Coronary artery (tissue), 2 donors: ENCODE measurements at regions not wholly inside any gene's neighbourhood (a gene's known extent, or its start where the extent isn't known, plus 50 kb on each side); places are given as distances from the start of the nearest gene placed in this dataset.

Experiments
- DNase-seq: peaks from one replicate; pipeline ENCODE4 v3.0.0-alpha.2; 2017; ENCODE audit warnings: low spot score
- H3K27ac ChIP-seq, 2 donors: fragments of 200-600 bp; sonication (generic); one replicate each; pipeline ENCODE4 v1.5.1; 2016 to 2019
- H3K4me3 ChIP-seq: fragments of 200-600 bp; sonication (generic); 2 replicates; pipeline ENCODE4 v1.5.1; 2016; ENCODE audit warnings: mild to moderate bottlenecking, moderate library complexity
- CTCF ChIP-seq: fragments of 200-600 bp; sonication (generic); IDR thresholded peaks from one replicate; pipeline ENCODE4 v1.5.1; 2019; ENCODE audit warnings: antibody characterized with exemption

- H3K4me3 ChIP-seq, result no peak overlapping the region
Observed at GRCh38 chr10:55002420-55002819, 201.4 kb upstream of the PCDH15 start.

GRCh38 chr10:55001422-55001821 is 200.4 kb upstream of the PCDH15 start:
- TF ChIP-seq CTCF, result no peak
- no peak overlapping the region for H3K4me3 ChIP-seq
- no peak for DNase-seq
- no peak overlapping the region for H3K27ac ChIP-seq

More at GRCh38 chr10:55002420-55002819, 201.4 kb upstream of the PCDH15 start:
- no peak overlapping the region for H3K27ac ChIP-seq
- no peak for DNase-seq
- TF ChIP-seq CTCF, result no peak

DNA sequence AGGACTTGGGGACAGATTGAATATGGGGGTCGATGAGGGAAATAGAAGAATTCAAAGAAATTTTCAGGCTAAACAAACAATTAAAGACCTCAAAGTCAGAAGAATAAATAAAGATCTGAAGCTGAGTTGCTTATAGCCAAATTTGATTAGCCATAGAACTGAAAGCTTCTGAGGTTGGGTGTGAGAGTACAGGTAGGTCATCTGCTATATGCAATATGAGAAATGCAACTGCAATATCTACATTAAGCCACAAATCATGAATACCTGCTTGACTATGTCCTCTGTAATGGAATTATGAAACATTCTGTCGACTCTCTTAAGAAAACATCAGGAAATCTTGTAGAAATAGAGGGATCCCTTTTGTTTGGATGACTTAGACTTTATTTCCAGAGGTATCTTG is 192.1 kb upstream of the PCDH15 start:
- TF ChIP-seq CTCF, result no peak
- no peak for DNase-seq
- no peak overlapping the region for H3K4me3 ChIP-seq

DNA sequence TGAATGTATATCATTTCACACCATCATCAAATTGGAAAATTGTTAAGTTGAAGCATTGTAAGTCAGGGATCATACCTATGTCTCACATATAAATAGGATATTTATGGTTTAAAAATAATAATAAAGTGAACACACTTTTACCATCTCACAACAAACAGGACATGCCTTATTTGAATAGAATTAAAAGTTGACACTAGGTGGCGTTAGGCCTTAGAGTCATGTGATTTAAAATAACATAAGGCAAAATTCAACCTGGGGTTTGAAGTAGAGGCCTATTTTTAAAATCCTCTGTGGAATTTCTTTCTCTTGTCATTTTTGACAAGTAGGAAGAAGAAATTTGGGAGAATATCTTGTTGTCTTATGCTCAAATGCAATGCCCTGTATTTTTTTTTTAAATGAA is 184.7 kb upstream of the PCDH15 start:
- Histone ChIP-seq H3K4me3 (no peak overlapping the region), H3K27ac (no peak overlapping the region)
- no peak for DNase-seq
- no peak for TF ChIP-seq CTCF

More for the DNA sequence above, 192.1 kb upstream of the PCDH15 start:
- H3K27ac ChIP-seq, result no peak overlapping the region

GRCh38 chr10:54983255-54983654 is 182.2 kb upstream of the PCDH15 start:
- H3K4me3 ChIP-seq, result no peak overlapping the region
- H3K27ac ChIP-seq, result no peak overlapping the region
- DNase-seq, result no peak
- no peak for TF ChIP-seq CTCF

- DNase-seq, result no peak
- Histone ChIP-seq H3K4me3 (no peak overlapping the region), H3K27ac (no peak overlapping the region)
- TF ChIP-seq CTCF, result no peak
Observed at GRCh38 chr10:54962134-54962900, 161.3 kb upstream of the PCDH15 start.

DNA sequence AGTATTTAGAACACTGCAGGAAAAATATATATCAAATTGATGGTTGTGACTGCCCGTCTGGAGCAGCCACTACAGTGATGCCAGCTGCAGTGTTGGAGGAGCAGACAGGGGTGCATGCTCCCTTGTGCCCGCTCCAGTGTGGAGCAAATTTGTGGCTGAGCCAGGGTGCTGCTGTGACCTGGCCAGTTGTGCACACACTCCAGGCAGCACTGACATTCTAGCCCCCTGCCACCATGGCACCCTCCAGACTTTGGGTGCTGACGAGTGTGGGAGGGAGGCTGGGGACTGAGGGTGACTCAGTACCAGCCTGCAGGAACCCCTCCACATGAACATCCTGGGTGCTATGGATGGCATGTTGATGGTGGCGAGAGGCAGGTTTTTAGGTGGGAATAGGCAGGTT is 160.0 kb upstream of the PCDH15 start:
- DNase-seq, result no peak
- Histone ChIP-seq H3K4me3 (no peak overlapping the region), H3K27ac (no peak overlapping the region)
- no peak for TF ChIP-seq CTCF
